ENCODE measurements at regions not wholly inside any gene's neighbourhood (a gene's known extent, or its start where the extent isn't known, plus 50 kb on each side); places are given as distances from the start of the nearest gene placed in this dataset.
"Not testable (repeated sequence)": the region's sequence is repeated elsewhere in the genome, so short reads cannot be mapped to it uniquely, and the experiment has no call there.

DNA sequence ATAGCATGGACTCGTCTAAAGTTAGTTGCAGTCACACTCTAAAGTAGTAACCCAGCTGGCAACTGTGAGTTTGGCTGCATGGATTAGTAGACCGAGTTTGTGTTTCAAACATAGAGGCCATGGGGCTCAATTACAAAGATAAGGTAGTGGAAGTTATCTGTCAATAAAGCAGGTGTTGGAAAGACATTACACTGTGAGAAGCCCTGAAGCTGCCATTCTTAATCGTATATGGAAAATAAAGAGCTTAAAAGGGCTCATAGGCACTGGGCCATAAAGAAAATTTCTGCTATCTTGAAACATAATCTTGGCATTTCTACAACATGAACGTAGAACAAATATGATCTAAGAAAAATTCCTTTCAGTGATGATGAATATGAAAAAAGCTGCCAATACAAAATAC is 837.7 kb downstream of the REEP3 start (continued):
- TF ChIP-seq, protein P1, sequence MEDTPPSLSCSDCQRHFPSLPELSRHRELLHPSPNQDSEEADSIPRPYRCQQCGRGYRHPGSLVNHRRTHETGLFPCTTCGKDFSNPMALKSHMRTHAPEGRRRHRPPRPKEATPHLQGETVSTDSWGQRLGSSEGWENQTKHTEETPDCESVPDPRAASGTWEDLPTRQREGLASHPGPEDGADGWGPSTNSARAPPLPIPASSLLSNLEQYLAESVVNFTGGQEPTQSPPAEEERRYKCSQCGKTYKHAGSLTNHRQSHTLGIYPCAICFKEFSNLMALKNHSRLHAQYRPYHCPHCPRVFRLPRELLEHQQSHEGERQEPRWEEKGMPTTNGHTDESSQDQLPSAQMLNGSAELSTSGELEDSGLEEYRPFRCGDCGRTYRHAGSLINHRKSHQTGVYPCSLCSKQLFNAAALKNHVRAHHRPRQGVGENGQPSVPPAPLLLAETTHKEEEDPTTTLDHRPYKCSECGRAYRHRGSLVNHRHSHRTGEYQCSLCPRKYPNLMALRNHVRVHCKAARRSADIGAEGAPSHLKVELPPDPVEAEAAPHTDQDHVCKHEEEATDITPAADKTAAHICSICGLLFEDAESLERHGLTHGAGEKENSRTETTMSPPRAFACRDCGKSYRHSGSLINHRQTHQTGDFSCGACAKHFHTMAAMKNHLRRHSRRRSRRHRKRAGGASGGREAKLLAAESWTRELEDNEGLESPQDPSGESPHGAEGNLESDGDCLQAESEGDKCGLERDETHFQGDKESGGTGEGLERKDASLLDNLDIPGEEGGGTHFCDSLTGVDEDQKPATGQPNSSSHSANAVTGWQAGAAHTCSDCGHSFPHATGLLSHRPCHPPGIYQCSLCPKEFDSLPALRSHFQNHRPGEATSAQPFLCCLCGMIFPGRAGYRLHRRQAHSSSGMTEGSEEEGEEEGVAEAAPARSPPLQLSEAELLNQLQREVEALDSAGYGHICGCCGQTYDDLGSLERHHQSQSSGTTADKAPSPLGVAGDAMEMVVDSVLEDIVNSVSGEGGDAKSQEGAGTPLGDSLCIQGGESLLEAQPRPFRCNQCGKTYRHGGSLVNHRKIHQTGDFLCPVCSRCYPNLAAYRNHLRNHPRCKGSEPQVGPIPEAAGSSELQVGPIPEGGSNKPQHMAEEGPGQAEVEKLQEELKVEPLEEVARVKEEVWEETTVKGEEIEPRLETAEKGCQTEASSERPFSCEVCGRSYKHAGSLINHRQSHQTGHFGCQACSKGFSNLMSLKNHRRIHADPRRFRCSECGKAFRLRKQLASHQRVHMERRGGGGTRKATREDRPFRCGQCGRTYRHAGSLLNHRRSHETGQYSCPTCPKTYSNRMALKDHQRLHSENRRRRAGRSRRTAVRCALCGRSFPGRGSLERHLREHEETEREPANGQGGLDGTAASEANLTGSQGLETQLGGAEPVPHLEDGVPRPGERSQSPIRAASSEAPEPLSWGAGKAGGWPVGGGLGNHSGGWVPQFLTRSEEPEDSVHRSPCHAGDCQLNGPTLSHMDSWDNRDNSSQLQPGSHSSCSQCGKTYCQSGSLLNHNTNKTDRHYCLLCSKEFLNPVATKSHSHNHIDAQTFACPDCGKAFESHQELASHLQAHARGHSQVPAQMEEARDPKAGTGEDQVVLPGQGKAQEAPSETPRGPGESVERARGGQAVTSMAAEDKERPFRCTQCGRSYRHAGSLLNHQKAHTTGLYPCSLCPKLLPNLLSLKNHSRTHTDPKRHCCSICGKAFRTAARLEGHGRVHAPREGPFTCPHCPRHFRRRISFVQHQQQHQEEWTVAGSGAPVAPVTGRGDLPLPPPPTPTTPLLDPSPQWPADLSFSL (CRISPR knock-in tag; IDR thresholded peaks at IDR 0.05), result no peak
- TF ChIP-seq ZEB1 (IDR thresholded peaks at IDR 0.05; ENCODE audit: insufficient replicate concordance, low read depth) (no peak), SIX4 (CRISPR knock-in tag; IDR thresholded peaks at IDR 0.05) (no peak), TEAD2 (CRISPR knock-in tag; IDR thresholded peaks at IDR 0.05) (no peak), ETV5 (CRISPR knock-in tag; IDR thresholded peaks at IDR 0.05; ENCODE audit: borderline replicate concordance) (no peak)

DNA sequence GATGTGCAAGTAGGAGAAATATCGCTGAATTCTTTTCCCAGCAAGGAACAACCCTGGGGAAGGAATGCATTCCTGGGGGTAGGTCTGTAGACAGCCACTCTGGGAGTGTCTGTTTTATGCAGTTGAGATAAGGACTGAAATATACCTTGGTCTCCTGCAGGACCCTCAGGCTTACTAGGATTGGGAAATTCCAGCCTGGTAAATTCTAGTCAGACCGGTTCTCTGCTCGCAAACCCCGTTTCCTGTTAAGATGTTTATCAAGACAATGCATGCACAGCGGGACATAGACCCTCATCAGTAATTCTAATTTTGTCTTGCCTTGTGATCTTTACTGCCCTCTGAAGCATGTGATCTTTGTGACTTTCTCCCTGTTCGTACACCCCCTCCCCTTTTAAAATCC is 839.0 kb downstream of the REEP3 start:
- H3K4me2 ChIP-seq (ENCODE audit: low read depth, low read length); H3K9me3 ChIP-seq (ENCODE audit: low read length); H3K27ac ChIP-seq (ENCODE audit: extremely low read length, insufficient read depth, low read length); H3K36me3 ChIP-seq (replicated peaks in 1 of 2; ENCODE audit: control insufficient read depth in 1 of 2, insufficient read depth in 2 of 2, low read length in 2 of 2); in situ Hi-C loops (cut with HindIII; ENCODE audit: extremely low pct_ligation_motif_present, low pct_unique_long_range_greater_than_20kb); POLR2A ChIA-PET; ATAC-seq; FAIRE-seq; H3K27me3 ChIP-seq (ENCODE audit: control insufficient read depth in 1 of 2, insufficient read depth in 2 of 2, low read length in 2 of 2); H3K4me1 ChIP-seq (ENCODE audit: insufficient read depth, low read length); intact Hi-C loops (cut with micrococcal nuclease; ENCODE audit: unreplicated experiment); DNase-seq (ENCODE audit: low spot score); H4K20me1 ChIP-seq (ENCODE audit: insufficient read depth, low read length); BruUV-seq (replicated peaks); H3K79me2 ChIP-seq (ENCODE audit: insufficient read depth, low read length); H3K4me3 ChIP-seq (replicated peaks in 1 of 3; ENCODE audit: insufficient read depth in 1 of 3, low read depth in 2 of 3, low read length in 3 of 3); H3K9ac ChIP-seq (ENCODE audit: insufficient read depth, low read depth, low read length); H2AFZ ChIP-seq (ENCODE audit: low read length); CTCF ChIA-PET (ENCODE audit: low intra/inter-chr PET ratio, low total read pairs): not testable (repeated sequence)
- WGBS (ENCODE audit: low lambda C conversion rate), result 78% methylated on average over 6 of the region's 6 CpGs

Measured in HepG2 (cell line).